GM19351 (cell line): ENCODE measurements at regions not wholly inside any gene's neighbourhood (a gene's known extent, or its start where the extent isn't known, plus 50 kb on each side); places are given as distances from the start of the nearest gene placed in this dataset.
"Not testable (repeated sequence)": the region's sequence is repeated elsewhere in the genome, so short reads cannot be mapped to it uniquely, and the experiment has no call there.

Experiments
- ATAC-seq: cut with Tn5 transposase; IDR thresholded peaks from one replicate; pipeline ENCODE4 v1.9.1; 2021; ENCODE audit warnings: mild to moderate bottlenecking, moderate library complexity; ENCODE audit not compliant: unreplicated experiment

- no peak for ATAC-seq
These were observed 243.9 kb upstream of the ID2 start for GRCh38 chr2:8437949-8438400.

- no peak for ATAC-seq
These were observed 243.4 kb upstream of the ID2 start for GRCh38 chr2:8438476-8438875.

- no peak for ATAC-seq
These were observed 242.9 kb upstream of the ID2 start for GRCh38 chr2:8438996-8439395.

- no peak for ATAC-seq
These were observed 241.7 kb upstream of the ID2 start for GRCh38 chr2:8440029-8440778.

GRCh38 chr2:8441371-8441770, 240.5 kb upstream of the ID2 start:
- no peak for ATAC-seq

- peak; percentile 70 for ATAC-seq
These were observed 239.9 kb upstream of the ID2 start for GRCh38 chr2:8441986-8442385.

GRCh38 chr2:8442833-8443486, 238.9 kb upstream of the ID2 start:
- ATAC-seq = peak; percentile 53

- no peak for ATAC-seq
These were observed 236.3 kb upstream of the ID2 start for GRCh38 chr2:8445580-8445979.

GRCh38 chr2:8446751-8447150, 235.1 kb upstream of the ID2 start:
- ATAC-seq = not testable (repeated sequence)

- ATAC-seq = no peak
These were observed 234.1 kb upstream of the ID2 start for GRCh38 chr2:8447610-8448221.

GRCh38 chr2:8448824-8449556, 232.9 kb upstream of the ID2 start:
- no peak for ATAC-seq

GRCh38 chr2:8451273-8451672, 230.6 kb upstream of the ID2 start:
- no peak for ATAC-seq

- ATAC-seq = no peak
These were observed 229.6 kb upstream of the ID2 start for GRCh38 chr2:8452296-8452695.

- ATAC-seq = no peak
These were observed 228.6 kb upstream of the ID2 start for GRCh38 chr2:8452979-8453903.

- no peak for ATAC-seq
These were observed 228.0 kb upstream of the ID2 start for GRCh38 chr2:8453904-8454302.

- no peak for ATAC-seq
These were observed 227.1 kb upstream of the ID2 start for GRCh38 chr2:8454797-8455196.

GRCh38 chr2:8455236-8456150, 226.4 kb upstream of the ID2 start:
- ATAC-seq = no peak

- no peak for ATAC-seq
These were observed 225.4 kb upstream of the ID2 start for GRCh38 chr2:8456151-8457091.
